Keratinocyte (primary cell): ENCODE measurements at regions not wholly inside any gene's neighbourhood (a gene's known extent, or its start where the extent isn't known, plus 50 kb on each side); places are given as distances from the start of the nearest gene placed in this dataset.

ENCODE experiments used
- CTCF ChIP-seq, 3 experiments: IDR thresholded peaks in 1 of 3; conservative IDR thresholded peaks in 1 of 3; optimal IDR thresholded peaks in 1 of 3; 2 replicates in 2 of 3; 3 replicates in 1 of 3; pipeline versions ENCODE3 to v1.5.1; 2011; ENCODE audit warnings: low read length in 3 of 3, mild to moderate bottlenecking in 3 of 3, moderate library complexity in 2 of 3, control low read depth in 1 of 3, inconsistent platforms in 1 of 3; ENCODE audit not compliant: insufficient read depth in 2 of 3; ENCODE audit errors: extremely low read depth in 1 of 3
- EZH2 ChIP-seq: IDR thresholded peaks from one replicate; pipeline ENCODE4 v1.6.1; 2012; ENCODE audit warnings: inconsistent platforms, mild to moderate bottlenecking, low read length, moderate library complexity

GRCh38 chr6:97864366-97864765 is 581.4 kb upstream of the MMS22L start:
- TF ChIP-seq CTCF (optimal IDR thresholded peaks at IDR 0.05 in 1 of 3, IDR thresholded peaks at IDR 0.05 in 1 of 3, conservative IDR thresholded peaks at IDR 0.05 in 1 of 3; ENCODE audit: extremely low read depth in 1 of 3, insufficient read depth in 2 of 3, low read length in 3 of 3): no peak
- TF ChIP-seq EZH2: no peak
